Activated CD4-positive, alpha-beta T cell treated with anti-CD3 and anti-CD28 coated beads for 36 hours (primary cell): ENCODE measurements at regions not wholly inside any gene's neighbourhood (a gene's known extent, or its start where the extent isn't known, plus 50 kb on each side); places are given as distances from the start of the nearest gene placed in this dataset.

Experiments used
- ATAC-seq: fragments of 200-7000 bp; cut with Tn5 transposase; one replicate; pipeline ENCODE4 v1.10.0; 2021; ENCODE audit warnings: mild to moderate bottlenecking, moderate library complexity
- CTCF ChIA-PET: fragments of 350-600 bp; sonication (Branson Sonifier 250); formaldehyde crosslinking; loops from one replicate; lab custom pipeline; 2021; ENCODE audit warnings: antibody characterized with exemption; lab: Charles Lee
- POLR2A ChIA-PET: fragments of 350-600 bp; sonication (Branson Sonifier 250); formaldehyde crosslinking; loops from one replicate; lab custom pipeline; 2021; ENCODE audit warnings: antibody characterized with exemption, inconsistent platforms; lab: Charles Lee
- DNase-seq: peaks from one replicate; pipeline ENCODE4 v3.0.0-alpha.2; 2020
- H3K27ac Mint-ChIP-seq: one replicate; pipeline ENCODE4 v1.8.0; 2021; ENCODE audit warnings: mixed read lengths
- H3K27me3 Mint-ChIP-seq: one replicate; pipeline ENCODE4 v1.8.0; 2021; ENCODE audit warnings: mixed read lengths
- H3K36me3 Mint-ChIP-seq: one replicate; pipeline ENCODE4 v1.8.0; 2021; ENCODE audit warnings: low read depth, mixed read lengths
- H3K4me1 Mint-ChIP-seq: one replicate; pipeline ENCODE4 v1.8.0; 2021; ENCODE audit warnings: mixed read lengths
- H3K4me3 Mint-ChIP-seq: one replicate; pipeline ENCODE4 v1.8.0; 2021; ENCODE audit warnings: mild to moderate bottlenecking, moderate library complexity, mixed read lengths
- H3K9me3 Mint-ChIP-seq: one replicate; pipeline ENCODE4 v1.8.0; 2021; ENCODE audit warnings: low read depth, mixed read lengths
- intact Hi-C, 2 experiments: fragments of 100-400 bp; cut with DNase I in 1 of 2; cut with micrococcal nuclease in 1 of 2; formaldehyde crosslinking; loops; one replicate each; pipeline versions ENCODE4 v1.14.2 to v1.15.1; 2022 to 2024; cut with DNase I, micrococcal nuclease

- no peak for ATAC-seq
- Mint-ChIP-seq H3K4me3 (no peak overlapping the region), H3K9me3 (no peaks in the 10 kb centered on the region), H3K27me3 (no peaks in the 10 kb centered on the region), H3K27ac (no peak overlapping the region), H3K4me1 (no peaks in the 10 kb centered on the region), H3K36me3 (no peaks in the 10 kb centered on the region)
- DNase-seq = no peak
- POLR2A ChIA-PET = no interaction called here
- CTCF ChIA-PET = no interaction called here
- intact Hi-C loops = no loop called here
These were observed 123.4 kb upstream of the SOD1 start for GRCh38 chr21:31536138-31536537.

GRCh38 chr21:31531967-31532366 lies 127.5 kb upstream of the SOD1 start:
- Mint-ChIP-seq H3K27me3 (no peaks in the 10 kb centered on the region), H3K36me3 (no peaks in the 10 kb centered on the region), H3K4me1 (peaks cover 8% of the 10 kb centered on the region), H3K9me3 (no peaks in the 10 kb centered on the region), H3K27ac (no peak overlapping the region), H3K4me3 (no peak overlapping the region)
- ChIA-PET POLR2A (no interaction called here), CTCF (no interaction called here)
- DNase-seq (no peak), ATAC-seq (no peak)
- intact Hi-C loops = no loop called here

DNA sequence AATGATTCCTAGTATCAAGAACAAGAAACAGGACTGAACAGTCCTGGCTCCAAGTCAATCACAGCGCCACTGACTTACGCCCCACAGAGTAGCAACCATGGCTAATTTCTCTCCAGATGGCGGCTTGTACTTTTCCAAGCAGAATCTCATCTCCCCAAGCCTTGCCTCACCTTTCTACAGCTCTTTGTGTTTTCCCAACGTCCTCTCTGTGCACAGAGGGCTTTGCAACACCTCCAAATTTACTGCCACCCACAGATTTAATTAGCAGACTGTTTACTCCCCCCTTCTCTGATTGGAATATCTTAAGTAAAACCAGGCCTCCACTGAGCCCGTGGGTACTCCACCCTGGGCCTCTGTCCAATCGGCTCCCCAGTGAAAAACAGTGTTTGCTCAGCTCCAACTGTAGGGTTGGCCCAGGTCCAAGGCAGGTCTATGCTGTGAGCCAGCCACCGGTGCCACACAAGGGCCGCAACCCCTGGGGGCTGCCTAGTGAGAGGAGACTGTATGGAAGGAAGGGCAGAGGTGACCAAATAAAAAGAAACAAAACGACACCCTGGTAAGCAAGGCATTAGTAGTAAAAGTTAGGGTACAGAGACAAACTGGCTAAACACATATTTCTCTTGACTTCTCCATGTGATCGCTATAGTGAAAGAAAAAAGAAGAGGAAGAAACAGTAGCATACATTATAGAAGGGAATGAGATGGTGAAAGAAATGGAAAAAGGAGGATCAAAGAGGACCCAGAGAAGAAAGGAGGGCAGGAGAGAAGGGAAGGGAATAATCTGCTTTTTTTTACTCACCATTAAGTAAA lies 128.4 kb upstream of the SOD1 start:
- no peaks in the 10 kb centered on the region for H3K27me3 Mint-ChIP-seq
- ChIA-PET POLR2A (interaction anchor here (0.6 kb wide), 2 partner anchors 28 to 35 kb away, joined by 3 to 6 read pairs; no protein-coding TSS in a partner anchor), CTCF (no interaction called here)
- no peak overlapping the region for H3K27ac Mint-ChIP-seq
- peaks cover 10% of the 10 kb centered on the region for H3K4me1 Mint-ChIP-seq
- no peak overlapping the region for H3K4me3 Mint-ChIP-seq
- intact Hi-C loops = no loop called here
- no peak for ATAC-seq
- no peaks in the 10 kb centered on the region for H3K36me3 Mint-ChIP-seq
- DNase-seq = no peak
- H3K9me3 Mint-ChIP-seq = no peaks in the 10 kb centered on the region

DNA sequence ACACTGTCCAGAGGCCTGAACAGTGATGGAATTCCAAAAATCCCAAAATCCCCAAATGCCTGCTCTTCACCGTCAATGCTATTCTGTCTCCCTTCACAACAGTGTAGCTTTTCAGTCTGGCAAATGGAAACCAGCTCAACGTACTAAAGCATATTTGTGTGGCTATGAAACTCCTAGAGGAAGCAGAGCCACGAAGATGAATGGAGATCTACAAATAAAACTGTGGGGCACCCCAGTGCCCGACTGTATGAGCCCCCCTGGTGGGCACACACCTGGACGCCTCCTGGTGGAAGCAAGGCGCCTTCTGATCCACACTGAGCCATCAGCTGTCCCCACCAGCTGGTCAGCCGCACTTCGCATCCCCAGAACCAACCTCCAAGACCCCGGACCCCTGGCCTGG lies 129.1 kb upstream of the SOD1 start:
- Mint-ChIP-seq H3K27me3 (no peaks in the 10 kb centered on the region), H3K36me3 (no peaks in the 10 kb centered on the region), H3K9me3 (no peaks in the 10 kb centered on the region), H3K4me1 (peaks cover 12% of the 10 kb centered on the region), H3K4me3 (no peak overlapping the region), H3K27ac (no peak overlapping the region)
- intact Hi-C loops = no loop called here
- ChIA-PET CTCF (interaction anchor here (0.6 to 0.7 kb wide), 2 partner anchors 51 to 1227 kb away, joined by 3 to 4 read pairs; no protein-coding TSS in a partner anchor), POLR2A (interaction anchor here (0.6 kb wide), 2 partner anchors 29 to 34 kb away, joined by 3 to 6 read pairs; no protein-coding TSS in a partner anchor)
- DNase-seq (no peak), ATAC-seq (no peak)

DNA sequence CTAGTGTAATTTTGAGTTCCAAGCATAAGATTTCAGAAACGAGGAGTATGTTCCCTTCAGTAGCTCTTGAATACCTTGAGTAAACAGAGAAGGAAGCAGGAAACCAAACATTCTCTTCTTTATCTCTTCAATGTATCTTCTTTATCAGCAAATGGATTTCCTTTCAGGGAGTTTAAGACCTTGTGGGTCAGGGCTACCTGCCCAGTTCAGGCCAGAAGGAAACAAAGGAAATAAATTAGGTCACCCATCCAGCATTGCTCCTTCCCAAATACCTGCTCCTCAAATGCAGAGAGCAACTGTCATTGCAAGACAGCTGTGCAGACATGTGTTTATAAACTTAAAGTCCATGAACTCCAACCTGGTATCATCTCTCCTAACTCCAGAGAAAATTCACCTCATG lies 130.1 kb upstream of the SOD1 start:
- H3K4me1 Mint-ChIP-seq = peaks cover 12% of the 10 kb centered on the region
- DNase-seq (no peak), ATAC-seq (no peak)
- H3K36me3 Mint-ChIP-seq = no peaks in the 10 kb centered on the region
- intact Hi-C loops = no loop called here
- H3K4me3 Mint-ChIP-seq = no peak overlapping the region
- no peaks in the 10 kb centered on the region for H3K27me3 Mint-ChIP-seq
- POLR2A ChIA-PET = no interaction called here
- CTCF ChIA-PET = no interaction called here
- no peaks in the 10 kb centered on the region for H3K9me3 Mint-ChIP-seq
- H3K27ac Mint-ChIP-seq = no peak overlapping the region

- H3K27me3 Mint-ChIP-seq = no peaks in the 10 kb centered on the region
- CTCF ChIA-PET = interaction anchor here (1.4 kb wide), 1 partner anchor 12 kb away, joined by 4 read pairs; no protein-coding TSS in a partner anchor
These were observed 133.5 kb upstream of the SOD1 start for GRCh38 chr21:31526040-31526439.

GRCh38 chr21:31524140-31524539 lies 135.4 kb upstream of the SOD1 start:
- Mint-ChIP-seq H3K9me3 (no peaks in the 10 kb centered on the region), H3K36me3 (no peaks in the 10 kb centered on the region), H3K27me3 (no peaks in the 10 kb centered on the region), H3K4me3 (no peak overlapping the region), H3K27ac (no peak overlapping the region), H3K4me1 (peaks cover 7% of the 10 kb centered on the region)
- intact Hi-C loops = no loop called here
- ChIA-PET CTCF (no interaction called here), POLR2A (no interaction called here)
- no peak for ATAC-seq
- no peak for DNase-seq

More at GRCh38 chr21:31526040-31526439, 133.5 kb upstream of the SOD1 start:
- Mint-ChIP-seq H3K27ac (no peak overlapping the region), H3K9me3 (no peaks in the 10 kb centered on the region), H3K36me3 (no peaks in the 10 kb centered on the region), H3K4me3 (no peak overlapping the region), H3K4me1 (peaks cover 12% of the 10 kb centered on the region)
- DNase-seq = no peak
- no peak for ATAC-seq
- intact Hi-C loops = no loop called here
- POLR2A ChIA-PET = no interaction called here

- DNase-seq = no peak
- H3K27me3 Mint-ChIP-seq = no peaks in the 10 kb centered on the region
- H3K36me3 Mint-ChIP-seq = no peaks in the 10 kb centered on the region
- POLR2A ChIA-PET = no interaction called here
- intact Hi-C loops = no loop called here
- H3K4me1 Mint-ChIP-seq = peaks cover 7% of the 10 kb centered on the region
- no peak for ATAC-seq
- H3K27ac Mint-ChIP-seq = no peak overlapping the region
- no peak overlapping the region for H3K4me3 Mint-ChIP-seq
- CTCF ChIA-PET = no interaction called here
- H3K9me3 Mint-ChIP-seq = no peaks in the 10 kb centered on the region
These were observed 138.0 kb upstream of the SOD1 start for GRCh38 chr21:31521515-31521914.

GRCh38 chr21:31520561-31521098 lies 138.9 kb upstream of the SOD1 start:
- Mint-ChIP-seq H3K27ac (no peak overlapping the region), H3K9me3 (no peaks in the 10 kb centered on the region), H3K27me3 (no peaks in the 10 kb centered on the region), H3K36me3 (no peaks in the 10 kb centered on the region), H3K4me1 (peaks cover 4% of the 10 kb centered on the region), H3K4me3 (no peak overlapping the region)
- intact Hi-C loops = no loop called here
- ChIA-PET POLR2A (no interaction called here), CTCF (interaction anchor here (0.6 to 0.9 kb wide), 2 partner anchors 60 to 424 kb away, joined by 3 read pairs; no protein-coding TSS in a partner anchor)
- DNase-seq (no peak), ATAC-seq (no peak)

DNA sequence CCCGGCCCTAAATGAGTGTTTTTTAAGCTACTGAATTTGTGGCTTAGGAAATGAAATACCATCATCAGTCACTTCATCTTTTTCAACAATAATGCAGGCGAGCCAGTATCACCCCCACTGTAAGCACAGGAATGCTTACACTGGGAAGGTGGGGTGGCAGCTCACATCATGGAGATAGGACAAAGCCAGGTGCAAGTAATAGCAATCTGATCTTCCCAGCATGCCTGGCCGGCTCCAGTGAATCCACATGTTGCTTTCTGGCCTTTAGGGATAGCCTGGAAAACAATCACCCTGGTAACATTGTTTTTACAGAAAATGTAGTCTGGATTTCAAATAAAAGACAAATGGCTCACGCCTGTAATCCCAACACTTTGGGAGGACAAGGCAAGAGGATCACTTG lies 140.9 kb upstream of the SOD1 start:
- no peaks in the 10 kb centered on the region for H3K9me3 Mint-ChIP-seq
- intact Hi-C loops = no loop called here
- ATAC-seq (no peak), DNase-seq (no peak)
- CTCF ChIA-PET = interaction anchor here (0.6 to 0.7 kb wide), 2 partner anchors 30 to 436 kb away, joined by 4 to 5 read pairs; no protein-coding TSS in a partner anchor
- POLR2A ChIA-PET = interaction anchor here (1.1 kb wide), 1 partner anchor 41 kb away, joined by 4 read pairs; no protein-coding TSS in a partner anchor
- H3K4me3 Mint-ChIP-seq = no peak overlapping the region
- no peaks in the 10 kb centered on the region for H3K36me3 Mint-ChIP-seq
- no peak overlapping the region for H3K27ac Mint-ChIP-seq
- peaks cover 2% of the 10 kb centered on the region for H3K27me3 Mint-ChIP-seq
- H3K4me1 Mint-ChIP-seq = peaks cover 4% of the 10 kb centered on the region

DNA sequence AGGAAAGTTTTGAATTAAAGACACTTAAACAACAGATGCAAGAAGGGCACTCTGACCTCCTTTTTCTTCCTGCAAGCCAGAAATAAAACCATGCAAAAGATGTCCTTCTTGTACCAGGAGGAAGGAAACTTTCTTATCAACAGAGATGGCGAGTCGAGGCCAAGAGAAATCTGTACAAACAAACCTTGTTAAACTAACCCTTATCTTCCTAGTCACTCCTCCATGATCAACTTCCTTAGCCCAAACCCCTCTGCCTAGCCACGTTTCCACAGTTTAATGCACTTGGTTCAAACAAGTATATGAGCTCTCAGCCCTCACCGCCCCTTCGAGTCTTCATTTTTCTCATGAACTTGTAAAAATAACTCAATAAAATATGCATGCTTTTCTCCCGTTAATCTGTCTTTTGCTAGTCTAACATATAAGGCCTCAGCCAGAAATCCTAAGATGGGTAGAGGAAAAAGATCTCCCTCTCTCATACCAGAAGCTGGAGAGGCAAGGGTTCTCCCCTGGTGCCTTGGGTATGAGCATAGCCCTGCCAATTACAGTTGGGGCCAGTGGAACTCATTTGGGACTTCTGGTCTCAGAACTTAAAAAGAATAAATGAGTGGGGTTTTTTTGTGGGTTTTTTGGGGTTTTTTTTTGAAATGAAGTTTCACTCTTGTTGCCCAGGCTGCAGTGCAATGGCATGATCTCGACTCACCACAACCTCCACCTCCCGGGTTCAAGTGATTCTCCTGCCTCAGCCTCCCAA lies 141.7 kb upstream of the SOD1 start:
- H3K4me1 Mint-ChIP-seq = peaks cover 4% of the 10 kb centered on the region
- ATAC-seq (no peak), DNase-seq (no peak)
- no peak overlapping the region for H3K27ac Mint-ChIP-seq
- H3K27me3 Mint-ChIP-seq = peaks cover 2% of the 10 kb centered on the region
- no peak overlapping the region for H3K4me3 Mint-ChIP-seq
- intact Hi-C loops = no loop called here
- no peaks in the 10 kb centered on the region for H3K36me3 Mint-ChIP-seq
- ChIA-PET POLR2A (interaction anchor here (1.1 kb wide), 1 partner anchor 42 kb away, joined by 4 read pairs; no protein-coding TSS in a partner anchor), CTCF (interaction anchor here (0.6 kb wide), 1 partner anchor 31 kb away, joined by 4 read pairs; no protein-coding TSS in a partner anchor)
- no peaks in the 10 kb centered on the region for H3K9me3 Mint-ChIP-seq
